Fibroblast of lung (primary cell): ENCODE measurements at regions not wholly inside any gene's neighbourhood (a gene's known extent, or its start where the extent isn't known, plus 50 kb on each side); places are given as distances from the start of the nearest gene placed in this dataset.

Source experiments
- DNase-seq, 2 donors: peaks; one replicate each; pipeline versions ENCODE4 v3.0.0 to v3.0.0-alpha.2; 2010; ENCODE audit warnings: low read depth in 2 of 2
- H2AFZ ChIP-seq: 2 replicates; pipeline ENCODE4 v1.5.1; 2012; ENCODE audit warnings: low read length, control low read depth, inconsistent platforms
- H3K27ac ChIP-seq: 2 replicates; pipeline ENCODE4 v1.5.1; 2011; ENCODE audit warnings: low read length, control low read depth; ENCODE audit not compliant: insufficient read depth
- H3K27me3 ChIP-seq: 2 replicates; pipeline ENCODE4 v1.5.1; 2011; ENCODE audit warnings: mild to moderate bottlenecking, low read length; ENCODE audit not compliant: control insufficient read depth, insufficient read depth
- H3K36me3 ChIP-seq: 2 replicates; pipeline ENCODE4 v1.5.1; 2011; ENCODE audit warnings: low read length; ENCODE audit not compliant: control insufficient read depth, insufficient read depth
- H3K4me1 ChIP-seq: 2 replicates; pipeline ENCODE4 v1.5.1; 2011; ENCODE audit warnings: low read length; ENCODE audit not compliant: control insufficient read depth, insufficient read depth; ENCODE audit errors: extremely low read depth
- H3K4me2 ChIP-seq: 2 replicates; pipeline ENCODE4 v1.5.1; 2011; ENCODE audit warnings: low read length, control low read depth; ENCODE audit not compliant: insufficient read depth; ENCODE audit errors: extremely low read depth
- H3K4me3 ChIP-seq, 4 experiments: fragments of 200-600 bp in 1 of 4; sonication (generic) in 1 of 4; replicated peaks in 1 of 4; 2 replicates each; pipeline ENCODE4 v1.5.1; 2011 to 2016; ENCODE audit warnings: low read length in 4 of 4, low read depth in 3 of 4, mild to moderate bottlenecking in 3 of 4, control low read depth in 2 of 4, inconsistent platforms in 1 of 4, mixed read lengths in 1 of 4; ENCODE audit not compliant: insufficient read depth in 1 of 4; ENCODE audit errors: control extremely low read depth in 1 of 4
- H3K79me2 ChIP-seq: 2 replicates; pipeline ENCODE4 v1.5.1; 2012; ENCODE audit warnings: mild to moderate bottlenecking, low read length, inconsistent platforms; ENCODE audit not compliant: control insufficient read depth, insufficient read depth
- H3K9ac ChIP-seq: 2 replicates; pipeline ENCODE4 v1.5.1; 2011; ENCODE audit warnings: mild to moderate bottlenecking, low read length, control low read depth; ENCODE audit not compliant: insufficient read depth
- H3K9me3 ChIP-seq: 2 replicates; pipeline ENCODE4 v1.5.1; 2012; ENCODE audit warnings: low read depth, low read length; ENCODE audit not compliant: control insufficient read depth, insufficient read depth
- H4K20me1 ChIP-seq: 2 replicates; pipeline ENCODE4 v1.5.1; 2011; ENCODE audit warnings: low read length; ENCODE audit not compliant: control insufficient read depth, insufficient read depth; ENCODE audit errors: extremely low read depth
- CTCF ChIP-seq, 2 donors: IDR thresholded peaks in 1 of 2; conservative IDR thresholded peaks in 1 of 2; 1 replicate in 1 of 2; 2 replicates in 1 of 2; pipeline ENCODE4 v1.5.1; 2011 to 2012; ENCODE audit warnings: low read length in 2 of 2, control low read depth in 1 of 2, inconsistent platforms in 1 of 2, low read depth in 1 of 2, mild to moderate bottlenecking in 1 of 2
- EZH2 ChIP-seq: IDR thresholded peaks from 2 replicates; pipeline ENCODE4 v1.5.1; 2012; ENCODE audit warnings: low read length, control low read depth, mild to moderate bottlenecking; ENCODE audit errors: missing control alignments

GRCh38 chr5:58156973-58157701, 302.7 kb downstream of the PLK2 start:
- TF ChIP-seq CTCF (conservative IDR thresholded peaks at IDR 0.05 in 1 of 2, IDR thresholded peaks at IDR 0.05 in 1 of 2; ENCODE audit: low read depth in 1 of 2, low read length in 2 of 2) = no peak
- TF ChIP-seq EZH2 = no peak
- no peaks in the 10 kb centered on the region for H3K27me3 ChIP-seq
- no peak overlapping the region for H3K9ac ChIP-seq
- H3K79me2 ChIP-seq = no peaks in the 10 kb centered on the region
- DNase-seq = peak in 1 of 2 donors; percentile 82
- H3K9me3 ChIP-seq = no peaks in the 10 kb centered on the region
- no peak overlapping the region for H3K4me2 ChIP-seq
- H4K20me1 ChIP-seq = no peaks in the 10 kb centered on the region
- H3K36me3 ChIP-seq = no peaks in the 10 kb centered on the region
- H3K4me3 ChIP-seq = no peak overlapping the region
- H3K27ac ChIP-seq = no peak overlapping the region
- H2AFZ ChIP-seq = no peak overlapping the region
- H3K4me1 ChIP-seq = no peaks in the 10 kb centered on the region

- no peaks in the 10 kb centered on the region for H4K20me1 ChIP-seq
- TF ChIP-seq CTCF (conservative IDR thresholded peaks at IDR 0.05 in 1 of 2, IDR thresholded peaks at IDR 0.05 in 1 of 2; ENCODE audit: low read depth in 1 of 2, low read length in 2 of 2) = no peak
- TF ChIP-seq EZH2 = no peak
- no peak overlapping the region for H3K4me3 ChIP-seq
- no peak overlapping the region for H2AFZ ChIP-seq
- H3K36me3 ChIP-seq = no peaks in the 10 kb centered on the region
- H3K9me3 ChIP-seq = no peaks in the 10 kb centered on the region
- no peak overlapping the region for H3K4me2 ChIP-seq
- H3K27me3 ChIP-seq = no peaks in the 10 kb centered on the region
- no peaks in the 10 kb centered on the region for H3K79me2 ChIP-seq
- peak in 1 of 2 donors; percentile 89 for DNase-seq
- no peak overlapping the region for H3K27ac ChIP-seq
- H3K9ac ChIP-seq = no peak overlapping the region
- H3K4me1 ChIP-seq = no peaks in the 10 kb centered on the region
Measured at GRCh38 chr5:58156361-58156760, 303.5 kb downstream of the PLK2 start.

- Histone ChIP-seq H3K9me3 (no peaks in the 10 kb centered on the region), H3K36me3 (no peaks in the 10 kb centered on the region), H3K9ac (no peak overlapping the region), H3K4me3 (no peak overlapping the region), H3K79me2 (no peaks in the 10 kb centered on the region), H2AFZ (no peak overlapping the region), H4K20me1 (no peaks in the 10 kb centered on the region), H3K4me1 (no peaks in the 10 kb centered on the region), H3K27ac (no peak overlapping the region), H3K27me3 (no peaks in the 10 kb centered on the region), H3K4me2 (no peak overlapping the region)
- DNase-seq = peak in 1 of 2 donors; percentile 37
- TF ChIP-seq CTCF (conservative IDR thresholded peaks at IDR 0.05 in 1 of 2, IDR thresholded peaks at IDR 0.05 in 1 of 2; ENCODE audit: low read depth in 1 of 2, low read length in 2 of 2) (no peak), EZH2 (no peak)
Measured at GRCh38 chr5:58153255-58153654, 306.6 kb downstream of the PLK2 start.
